ENCODE measurements at regions not wholly inside any gene's neighbourhood (a gene's known extent, or its start where the extent isn't known, plus 50 kb on each side); places are given as distances from the start of the nearest gene placed in this dataset.
A peak's percentile ranks its signal among the peaks of the same experiment; 100 is the strongest.

- no peak for DNase-seq (ENCODE audit: low spot score in 2 of 2)
- H3K9me3 Mint-ChIP-seq, result no peaks in the 10 kb centered on the region
- no peak for ATAC-seq (ENCODE audit: low read depth)
- no peaks in the 10 kb centered on the region for H3K36me3 Mint-ChIP-seq
- peaks cover 3% of the 10 kb centered on the region for H3K27me3 Mint-ChIP-seq
- H3K27ac Mint-ChIP-seq, result no peak overlapping the region
- H3K4me1 Mint-ChIP-seq, result peaks cover 3% of the 10 kb centered on the region
- H3K4me3 Mint-ChIP-seq, result no peak overlapping the region
Measured at GRCh38 chr5:77948476-77948875, 172.3 kb upstream of the TBCA start.

GRCh38 chr5:77947041-77947428 is 170.9 kb upstream of the TBCA start:
- ATAC-seq (ENCODE audit: low read depth) (no peak), DNase-seq (ENCODE audit: low spot score in 2 of 2) (no peak)
- no peaks in the 10 kb centered on the region for H3K9me3 Mint-ChIP-seq
- no peak overlapping the region for H3K4me3 Mint-ChIP-seq
- H3K36me3 Mint-ChIP-seq, result no peaks in the 10 kb centered on the region
- H3K27ac Mint-ChIP-seq, result no peak overlapping the region
- peaks cover 3% of the 10 kb centered on the region for H3K4me1 Mint-ChIP-seq
- H3K27me3 Mint-ChIP-seq, result peaks cover 3% of the 10 kb centered on the region

GRCh38 chr5:77946381-77947040 is 170.4 kb upstream of the TBCA start:
- Mint-ChIP-seq H3K27me3 (peaks cover 3% of the 10 kb centered on the region), H3K4me1 (peaks cover 3% of the 10 kb centered on the region), H3K4me3 (no peak overlapping the region), H3K36me3 (no peaks in the 10 kb centered on the region), H3K9me3 (no peaks in the 10 kb centered on the region), H3K27ac (no peak overlapping the region)
- ATAC-seq (ENCODE audit: low read depth) (no peak), DNase-seq (ENCODE audit: low spot score in 2 of 2) (no peak)

GRCh38 chr5:77945874-77946273 is 169.7 kb upstream of the TBCA start:
- H3K27ac Mint-ChIP-seq, result no peak overlapping the region
- no peak overlapping the region for H3K4me3 Mint-ChIP-seq
- H3K36me3 Mint-ChIP-seq, result no peaks in the 10 kb centered on the region
- H3K27me3 Mint-ChIP-seq, result peaks cover 6% of the 10 kb centered on the region
- H3K4me1 Mint-ChIP-seq, result peaks cover 3% of the 10 kb centered on the region
- H3K9me3 Mint-ChIP-seq, result no peaks in the 10 kb centered on the region
- DNase-seq (ENCODE audit: low spot score in 2 of 2) (no peak), ATAC-seq (ENCODE audit: low read depth) (no peak)

- Mint-ChIP-seq H3K36me3 (peaks cover 1% of the 10 kb centered on the region), H3K4me3 (no peak overlapping the region), H3K9me3 (peaks cover 1% of the 10 kb centered on the region), H3K4me1 (peaks cover 3% of the 10 kb centered on the region), H3K27ac (no peak overlapping the region), H3K27me3 (peaks cover 6% of the 10 kb centered on the region)
- ATAC-seq (ENCODE audit: low read depth), result no peak
- DNase-seq (ENCODE audit: low spot score in 2 of 2), result no peak
Measured at GRCh38 chr5:77944757-77945340, 168.7 kb upstream of the TBCA start.

GRCh38 chr5:77943851-77944250 is 167.7 kb upstream of the TBCA start:
- peaks cover 1% of the 10 kb centered on the region for H3K36me3 Mint-ChIP-seq
- no peak for DNase-seq (ENCODE audit: low spot score in 2 of 2)
- H3K27ac Mint-ChIP-seq, result no peak overlapping the region
- H3K9me3 Mint-ChIP-seq, result peaks cover 1% of the 10 kb centered on the region
- peaks cover 3% of the 10 kb centered on the region for H3K4me1 Mint-ChIP-seq
- H3K4me3 Mint-ChIP-seq, result no peak overlapping the region
- peaks cover 6% of the 10 kb centered on the region for H3K27me3 Mint-ChIP-seq
- no peak for ATAC-seq (ENCODE audit: low read depth)

- Mint-ChIP-seq H3K36me3 (peaks cover 1% of the 10 kb centered on the region), H3K9me3 (peaks cover 1% of the 10 kb centered on the region), H3K4me3 (no peak overlapping the region), H3K27ac (no peak overlapping the region), H3K27me3 (peaks cover 6% of the 10 kb centered on the region), H3K4me1 (peaks cover 9% of the 10 kb centered on the region)
- DNase-seq (ENCODE audit: low spot score in 2 of 2) (no peak), ATAC-seq (ENCODE audit: low read depth) (no peak)
Measured at GRCh38 chr5:77942578-77943239, 166.6 kb upstream of the TBCA start.

GRCh38 chr5:77937015-77937908 is 161.1 kb upstream of the TBCA start:
- Mint-ChIP-seq H3K4me3 (peak overlapping the region; percentile 74), H3K36me3 (peaks cover 1% of the 10 kb centered on the region), H3K4me1 (peaks cover 17% of the 10 kb centered on the region), H3K9me3 (peaks cover 1% of the 10 kb centered on the region), H3K27ac (peak overlapping the region; percentile 33), H3K27me3 (peaks cover 7% of the 10 kb centered on the region)
- DNase-seq (ENCODE audit: low spot score in 2 of 2) (no peak), ATAC-seq (ENCODE audit: low read depth) (peak; percentile 79)

- peak overlapping the region; percentile 5 for H3K27ac Mint-ChIP-seq
Measured at GRCh38 chr5:77936365-77936693, 160.2 kb upstream of the TBCA start.

GRCh38 chr5:77935506-77936364 is 159.6 kb upstream of the TBCA start:
- ATAC-seq (ENCODE audit: low read depth) (peak; percentile 75), DNase-seq (ENCODE audit: low spot score in 2 of 2) (no peak)
- peaks cover 17% of the 10 kb centered on the region for H3K4me1 Mint-ChIP-seq
- peaks cover under 1% of the 10 kb centered on the region for H3K9me3 Mint-ChIP-seq
- H3K36me3 Mint-ChIP-seq, result peaks cover 1% of the 10 kb centered on the region
- H3K27me3 Mint-ChIP-seq, result peaks cover 4% of the 10 kb centered on the region
- no peak overlapping the region for H3K4me3 Mint-ChIP-seq
- H3K27ac Mint-ChIP-seq, result peak overlapping the region; percentile 5

More at GRCh38 chr5:77936365-77936693, 160.2 kb upstream of the TBCA start:
- no peak for ATAC-seq (ENCODE audit: low read depth)
- H3K36me3 Mint-ChIP-seq, result peaks cover 1% of the 10 kb centered on the region
- H3K27me3 Mint-ChIP-seq, result peaks cover 5% of the 10 kb centered on the region
- DNase-seq (ENCODE audit: low spot score in 2 of 2), result no peak
- H3K4me1 Mint-ChIP-seq, result peaks cover 17% of the 10 kb centered on the region
- H3K9me3 Mint-ChIP-seq, result peaks cover 1% of the 10 kb centered on the region
- H3K4me3 Mint-ChIP-seq, result no peak overlapping the region

- H3K36me3 Mint-ChIP-seq, result peaks cover 1% of the 10 kb centered on the region
- peaks cover 3% of the 10 kb centered on the region for H3K9me3 Mint-ChIP-seq
- DNase-seq (ENCODE audit: low spot score in 2 of 2) (no peak), ATAC-seq (ENCODE audit: low read depth) (no peak)
- H3K4me1 Mint-ChIP-seq, result no peaks in the 10 kb centered on the region
- H3K27ac Mint-ChIP-seq, result no peak overlapping the region
- no peak overlapping the region for H3K4me3 Mint-ChIP-seq
- peaks cover 12% of the 10 kb centered on the region for H3K27me3 Mint-ChIP-seq
Measured at GRCh38 chr5:77928776-77929300, 152.7 kb upstream of the TBCA start.

GRCh38 chr5:77926337-77926736 is 150.2 kb upstream of the TBCA start:
- Mint-ChIP-seq H3K36me3 (peaks cover 1% of the 10 kb centered on the region), H3K27me3 (peaks cover 11% of the 10 kb centered on the region), H3K9me3 (peaks cover 3% of the 10 kb centered on the region), H3K27ac (no peak overlapping the region), H3K4me3 (no peak overlapping the region), H3K4me1 (no peaks in the 10 kb centered on the region)
- ATAC-seq (ENCODE audit: low read depth) (no peak), DNase-seq (ENCODE audit: low spot score in 2 of 2) (no peak)

GRCh38 chr5:77925503-77925902 is 149.4 kb upstream of the TBCA start:
- H3K9me3 Mint-ChIP-seq, result peaks cover 3% of the 10 kb centered on the region
- ATAC-seq (ENCODE audit: low read depth), result no peak
- no peak for DNase-seq (ENCODE audit: low spot score in 2 of 2)
- no peak overlapping the region for H3K27ac Mint-ChIP-seq
- no peak overlapping the region for H3K4me3 Mint-ChIP-seq
- no peaks in the 10 kb centered on the region for H3K4me1 Mint-ChIP-seq
- peaks cover 1% of the 10 kb centered on the region for H3K36me3 Mint-ChIP-seq
- peaks cover 11% of the 10 kb centered on the region for H3K27me3 Mint-ChIP-seq

All from memory B cell (primary cell).